Activated CD8-positive, alpha-beta memory T cell treated with anti-CD3 and anti-CD28 coated beads for 1 hour (primary cell): ENCODE measurements at regions not wholly inside any gene's neighbourhood (a gene's known extent, or its start where the extent isn't known, plus 50 kb on each side); places are given as distances from the start of the nearest gene placed in this dataset.
"Not testable (repeated sequence)": the region's sequence is repeated elsewhere in the genome, so short reads cannot be mapped to it uniquely, and the experiment has no call there.

Experiments
- DNase-seq, 2 donors: peaks; one replicate each; pipeline ENCODE4 v3.0.0-alpha.2; 2020; ENCODE audit warnings: low read depth in 1 of 2; ENCODE audit errors: extremely low read depth in 1 of 2

- DNase-seq: no peak
These were observed 117.8 kb upstream of the ENPP6 start for GRCh38 chr4:184335520-184335919.

- not testable (repeated sequence) for DNase-seq
These were observed 115.8 kb upstream of the ENPP6 start for GRCh38 chr4:184333446-184333845.

- DNase-seq: no peak
These were observed 113.8 kb upstream of the ENPP6 start for GRCh38 chr4:184331268-184331995.

GRCh38 chr4:184330517-184331094 lies 112.9 kb upstream of the ENPP6 start:
- DNase-seq: not testable (repeated sequence)

GRCh38 chr4:184329659-184330400 lies 112.2 kb upstream of the ENPP6 start:
- DNase-seq: no peak

GRCh38 chr4:184329235-184329634 lies 111.6 kb upstream of the ENPP6 start:
- no peak for DNase-seq

GRCh38 chr4:184328022-184328736 lies 110.5 kb upstream of the ENPP6 start:
- DNase-seq: no peak

- DNase-seq: no peak
These were observed 107.3 kb upstream of the ENPP6 start for GRCh38 chr4:184324939-184325477.

GRCh38 chr4:184322328-184323025 lies 104.8 kb upstream of the ENPP6 start:
- DNase-seq: no peak

GRCh38 chr4:184320631-184321030 lies 103.0 kb upstream of the ENPP6 start:
- DNase-seq: no peak

GRCh38 chr4:184318852-184319251 lies 101.2 kb upstream of the ENPP6 start:
- no peak for DNase-seq

GRCh38 chr4:184317234-184317918 lies 99.7 kb upstream of the ENPP6 start:
- DNase-seq: no peak

- no peak for DNase-seq
These were observed 99.1 kb upstream of the ENPP6 start for GRCh38 chr4:184316821-184317220.

- DNase-seq: no peak
These were observed 98.1 kb upstream of the ENPP6 start for GRCh38 chr4:184315675-184316359.

GRCh38 chr4:184313702-184314659 lies 96.3 kb upstream of the ENPP6 start:
- no peak for DNase-seq

GRCh38 chr4:184313058-184313581 lies 95.4 kb upstream of the ENPP6 start:
- DNase-seq: no peak

GRCh38 chr4:184312126-184312525 lies 94.5 kb upstream of the ENPP6 start:
- no peak for DNase-seq
